Endothelial cell (in vitro differentiated cells): ENCODE measurements at regions not wholly inside any gene's neighbourhood (a gene's known extent, or its start where the extent isn't known, plus 50 kb on each side); places are given as distances from the start of the nearest gene placed in this dataset.
"Not testable (repeated sequence)": the region's sequence is repeated elsewhere in the genome, so short reads cannot be mapped to it uniquely, and the experiment has no call there.

Experiments used
- DNase-seq: peaks from one replicate; pipeline ENCODE4 v3.0.0; 2021; ENCODE audit warnings: low spot score
- H3K27ac Mint-ChIP-seq: one replicate; pipeline ENCODE4 v1.8.0; 2021; ENCODE audit warnings: mixed read lengths, inconsistent platforms; ENCODE audit not compliant: unreplicated experiment
- H3K27me3 Mint-ChIP-seq: one replicate; pipeline ENCODE4 v1.8.0; 2021; ENCODE audit warnings: mild to moderate bottlenecking, moderate library complexity, mixed read lengths, inconsistent platforms; ENCODE audit not compliant: unreplicated experiment
- H3K36me3 Mint-ChIP-seq: one replicate; pipeline ENCODE4 v1.8.0; 2021; ENCODE audit warnings: mild to moderate bottlenecking, low read depth, mixed read lengths, inconsistent platforms; ENCODE audit not compliant: unreplicated experiment
- H3K4me1 Mint-ChIP-seq: one replicate; pipeline ENCODE4 v1.8.0; 2021; ENCODE audit warnings: mild to moderate bottlenecking, mixed read lengths, inconsistent platforms; ENCODE audit not compliant: unreplicated experiment
- H3K4me3 Mint-ChIP-seq: one replicate; pipeline ENCODE4 v1.8.0; 2021; ENCODE audit warnings: mild to moderate bottlenecking, mixed read lengths, inconsistent platforms; ENCODE audit not compliant: unreplicated experiment
- H3K9me3 Mint-ChIP-seq: one replicate; pipeline ENCODE4 v1.8.0; 2021; ENCODE audit warnings: mixed read lengths, inconsistent platforms; ENCODE audit not compliant: unreplicated experiment
- CTCF ChIP-seq: fragments of 200-600 bp; sonication (generic); IDR thresholded peaks from one replicate; pipeline ENCODE4 v1.5.0; 2021; ENCODE audit warnings: antibody characterized with exemption; ENCODE audit not compliant: unreplicated experiment

- H3K36me3 Mint-ChIP-seq = no peaks in the 10 kb centered on the region
- no peaks in the 10 kb centered on the region for H3K9me3 Mint-ChIP-seq
- TF ChIP-seq CTCF = no peak
- DNase-seq = no peak
- H3K27ac Mint-ChIP-seq = no peak overlapping the region
- H3K4me1 Mint-ChIP-seq = peaks cover 24% of the 10 kb centered on the region
- H3K4me3 Mint-ChIP-seq = no peak overlapping the region
- peaks cover 2% of the 10 kb centered on the region for H3K27me3 Mint-ChIP-seq
These were observed 73.1 kb upstream of the FAM20A start for GRCh38 chr17:68674029-68674925.

- Mint-ChIP-seq H3K4me3 (no peak overlapping the region), H3K4me1 (peaks cover 11% of the 10 kb centered on the region), H3K36me3 (no peaks in the 10 kb centered on the region), H3K27ac (no peak overlapping the region), H3K9me3 (no peaks in the 10 kb centered on the region), H3K27me3 (peaks cover 3% of the 10 kb centered on the region)
- no peak for DNase-seq
- TF ChIP-seq CTCF = no peak
These were observed 70.0 kb upstream of the FAM20A start for GRCh38 chr17:68670967-68671693.

GRCh38 chr17:68666438-68666837 lies 65.3 kb upstream of the FAM20A start:
- H3K27ac Mint-ChIP-seq, H3K9me3 Mint-ChIP-seq, H3K4me3 Mint-ChIP-seq, H3K36me3 Mint-ChIP-seq, H3K27me3 Mint-ChIP-seq, H3K4me1 Mint-ChIP-seq, DNase-seq: not testable (repeated sequence)

- Mint-ChIP-seq H3K27me3 (peaks cover 1% of the 10 kb centered on the region), H3K36me3 (no peaks in the 10 kb centered on the region), H3K4me1 (no peaks in the 10 kb centered on the region), H3K9me3 (no peaks in the 10 kb centered on the region), H3K27ac (no peak overlapping the region), H3K4me3 (no peak overlapping the region)
- TF ChIP-seq CTCF = no peak
- DNase-seq = no peak
These were observed 64.2 kb upstream of the FAM20A start for GRCh38 chr17:68665373-68665772.

- no peak for DNase-seq
- Mint-ChIP-seq H3K27ac (no peak overlapping the region), H3K36me3 (no peaks in the 10 kb centered on the region), H3K4me1 (peaks cover 11% of the 10 kb centered on the region), H3K9me3 (no peaks in the 10 kb centered on the region), H3K27me3 (peaks cover 1% of the 10 kb centered on the region), H3K4me3 (no peak overlapping the region)
- no peak for TF ChIP-seq CTCF
These were observed 61.3 kb upstream of the FAM20A start for GRCh38 chr17:68662479-68662878.
